ENCODE measurements at regions not wholly inside any gene's neighbourhood (a gene's known extent, or its start where the extent isn't known, plus 50 kb on each side); places are given as distances from the start of the nearest gene placed in this dataset.

DNA sequence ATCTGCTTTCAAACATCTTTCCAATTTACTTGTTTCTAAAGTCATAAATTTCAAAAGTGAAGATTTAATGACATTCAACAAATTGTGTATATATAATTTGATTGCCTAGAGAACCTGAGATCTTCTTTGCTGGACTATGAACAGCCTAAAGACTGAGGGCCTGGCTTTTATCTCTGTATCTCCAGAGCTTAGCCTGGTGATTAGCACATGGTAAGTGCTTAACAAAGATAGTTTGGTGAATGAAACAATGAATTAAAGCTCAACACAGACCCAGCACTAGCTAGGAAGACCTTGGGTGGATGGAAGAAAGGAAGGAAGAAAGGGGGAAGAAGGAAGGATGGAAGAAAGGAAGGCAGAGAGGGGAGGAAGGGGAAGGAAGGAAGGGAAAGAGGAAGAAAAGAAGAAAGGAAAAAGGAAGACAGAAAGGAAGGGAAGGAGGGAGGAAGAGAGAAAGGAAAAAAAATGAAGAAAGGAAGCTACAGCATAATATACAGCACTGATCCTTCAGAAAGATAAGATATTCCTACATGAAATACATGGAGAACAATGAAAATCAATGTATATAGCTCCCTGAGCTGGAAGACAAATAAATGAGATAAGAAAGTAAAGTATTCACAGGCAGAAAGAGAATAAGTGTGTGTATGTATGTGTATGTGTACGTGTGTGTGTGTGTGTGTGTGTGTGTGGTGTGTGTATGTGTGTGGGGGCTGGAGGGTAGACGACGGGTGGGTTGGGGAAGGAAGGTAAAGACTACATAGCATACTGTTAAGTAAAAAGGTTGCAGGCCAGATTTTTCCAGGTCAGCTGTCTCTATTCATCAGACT is 318.2 kb downstream of the TNS1 start:
- TF ChIP-seq, protein P1, sequence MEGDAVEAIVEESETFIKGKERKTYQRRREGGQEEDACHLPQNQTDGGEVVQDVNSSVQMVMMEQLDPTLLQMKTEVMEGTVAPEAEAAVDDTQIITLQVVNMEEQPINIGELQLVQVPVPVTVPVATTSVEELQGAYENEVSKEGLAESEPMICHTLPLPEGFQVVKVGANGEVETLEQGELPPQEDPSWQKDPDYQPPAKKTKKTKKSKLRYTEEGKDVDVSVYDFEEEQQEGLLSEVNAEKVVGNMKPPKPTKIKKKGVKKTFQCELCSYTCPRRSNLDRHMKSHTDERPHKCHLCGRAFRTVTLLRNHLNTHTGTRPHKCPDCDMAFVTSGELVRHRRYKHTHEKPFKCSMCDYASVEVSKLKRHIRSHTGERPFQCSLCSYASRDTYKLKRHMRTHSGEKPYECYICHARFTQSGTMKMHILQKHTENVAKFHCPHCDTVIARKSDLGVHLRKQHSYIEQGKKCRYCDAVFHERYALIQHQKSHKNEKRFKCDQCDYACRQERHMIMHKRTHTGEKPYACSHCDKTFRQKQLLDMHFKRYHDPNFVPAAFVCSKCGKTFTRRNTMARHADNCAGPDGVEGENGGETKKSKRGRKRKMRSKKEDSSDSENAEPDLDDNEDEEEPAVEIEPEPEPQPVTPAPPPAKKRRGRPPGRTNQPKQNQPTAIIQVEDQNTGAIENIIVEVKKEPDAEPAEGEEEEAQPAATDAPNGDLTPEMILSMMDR (IDR thresholded peaks at IDR 0.05), result no peak
- TF ChIP-seq EZH2 (IDR thresholded peaks at IDR 0.05; ENCODE audit: borderline replicate concordance, insufficient read depth, low read depth, low read length, poor library complexity, severe bottlenecking), result no peak
